ENCODE measurements at regions not wholly inside any gene's neighbourhood (a gene's known extent, or its start where the extent isn't known, plus 50 kb on each side); places are given as distances from the start of the nearest gene placed in this dataset.

DNA sequence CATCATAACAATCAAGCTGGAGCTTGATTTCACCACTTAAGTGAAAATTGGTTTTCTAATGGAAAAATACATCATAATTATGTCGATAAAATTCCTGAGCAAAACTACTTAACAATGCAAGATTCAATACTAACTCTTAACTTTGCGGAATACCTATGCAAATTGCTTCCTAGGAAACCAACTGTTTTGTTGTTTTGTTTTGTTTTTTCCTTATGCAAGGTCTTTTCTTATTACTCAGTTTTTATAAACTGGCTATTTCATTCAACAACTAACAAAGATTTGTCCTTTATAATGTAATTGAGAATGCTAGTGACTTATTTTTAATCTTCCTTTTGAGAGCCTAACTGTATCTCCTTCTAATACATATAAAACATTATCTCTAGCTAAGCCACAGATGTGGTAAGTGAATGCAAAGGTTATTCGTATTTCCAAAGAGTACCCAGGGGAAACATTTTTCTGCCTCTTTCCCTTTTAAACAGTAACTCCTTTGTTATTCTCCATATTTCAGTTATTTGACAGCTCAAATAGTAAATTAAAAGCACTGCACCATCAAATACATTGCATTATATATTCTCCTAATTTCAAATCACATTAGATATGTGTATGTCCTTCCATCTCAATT is 609.4 kb downstream of the SLCO4C1 start:
- no peak overlapping the region for H3K4me3 Mint-ChIP-seq
- no peak overlapping the region for H3K27ac Mint-ChIP-seq
- H3K27me3 Mint-ChIP-seq, result no peaks in the 10 kb centered on the region
- no peaks in the 10 kb centered on the region for H3K4me1 Mint-ChIP-seq
- H3K9me3 Mint-ChIP-seq, result no peaks in the 10 kb centered on the region
- no peaks in the 10 kb centered on the region for H3K36me3 Mint-ChIP-seq
- ATAC-seq, result no peak

- ATAC-seq, result no peak
- Mint-ChIP-seq H3K27me3 (no peaks in the 10 kb centered on the region), H3K36me3 (no peaks in the 10 kb centered on the region), H3K4me1 (no peaks in the 10 kb centered on the region), H3K9me3 (no peaks in the 10 kb centered on the region), H3K27ac (no peak overlapping the region), H3K4me3 (no peak overlapping the region)
These were observed 616.3 kb downstream of the SLCO4C1 start for GRCh38 chr5:101679816-101680215.

DNA sequence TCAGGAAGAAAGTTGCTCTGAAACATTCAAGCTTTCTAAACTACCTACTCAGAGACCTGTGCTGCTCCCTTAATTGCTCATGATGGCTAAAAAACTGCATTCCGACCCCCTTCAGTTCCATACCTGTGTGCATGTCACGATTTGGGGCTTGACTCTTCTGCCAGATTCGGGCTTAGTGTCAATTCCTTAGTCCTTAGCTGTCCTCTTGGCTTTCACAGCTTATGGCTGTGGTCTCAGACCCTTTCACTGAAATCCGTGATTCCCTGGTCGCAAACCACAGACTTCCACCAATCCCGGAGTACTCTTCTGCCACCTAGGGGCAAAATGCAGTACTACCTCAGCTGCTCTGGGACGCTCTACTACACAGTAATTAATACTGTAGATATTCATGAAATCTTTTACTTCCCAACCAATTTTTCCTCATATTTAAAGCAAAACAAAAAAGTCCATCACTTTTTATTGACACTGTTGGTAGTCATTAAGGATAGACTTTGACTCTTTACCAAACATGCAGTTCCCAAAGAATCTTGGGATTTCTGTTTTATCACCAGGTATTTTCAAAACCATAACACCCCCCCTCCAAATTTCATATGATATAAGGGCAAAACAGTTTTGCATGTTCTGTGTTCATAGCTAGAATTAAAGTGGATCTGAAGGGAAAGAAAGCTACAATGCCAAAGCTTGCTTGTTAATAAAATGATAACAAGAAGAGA is 617.4 kb downstream of the SLCO4C1 start:
- Mint-ChIP-seq H3K4me1 (no peaks in the 10 kb centered on the region), H3K4me3 (no peak overlapping the region), H3K27ac (no peak overlapping the region), H3K36me3 (no peaks in the 10 kb centered on the region), H3K9me3 (no peaks in the 10 kb centered on the region), H3K27me3 (no peaks in the 10 kb centered on the region)
- no peak for ATAC-seq

DNA sequence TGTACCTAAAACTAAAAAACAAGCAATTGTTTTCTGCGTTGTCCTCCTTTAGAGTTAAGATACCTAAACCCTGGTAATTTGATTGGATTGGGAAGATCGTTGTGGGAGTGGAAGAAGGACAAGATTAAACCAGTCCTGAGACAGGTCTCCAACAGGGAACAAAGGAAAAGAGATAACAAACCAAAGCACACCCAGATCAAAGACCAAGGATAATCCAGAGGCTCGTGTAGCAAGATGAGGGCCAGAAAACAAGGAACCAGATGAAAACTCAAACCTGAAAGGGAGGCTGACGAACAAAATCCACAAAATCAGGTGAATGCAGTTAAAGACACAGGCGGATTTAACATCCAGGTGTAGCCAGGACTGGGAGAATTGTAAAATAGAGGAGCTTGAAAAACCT is 618.1 kb downstream of the SLCO4C1 start:
- Mint-ChIP-seq H3K27ac (no peak overlapping the region), H3K27me3 (no peaks in the 10 kb centered on the region), H3K9me3 (no peaks in the 10 kb centered on the region), H3K4me1 (no peaks in the 10 kb centered on the region), H3K4me3 (no peak overlapping the region), H3K36me3 (no peaks in the 10 kb centered on the region)
- ATAC-seq, result no peak

- Mint-ChIP-seq H3K4me3 (no peak overlapping the region), H3K27me3 (no peaks in the 10 kb centered on the region), H3K4me1 (no peaks in the 10 kb centered on the region), H3K36me3 (no peaks in the 10 kb centered on the region), H3K9me3 (no peaks in the 10 kb centered on the region), H3K27ac (no peak overlapping the region)
- no peak for ATAC-seq
These were observed 619.4 kb downstream of the SLCO4C1 start for GRCh38 chr5:101676646-101677045.

GRCh38 chr5:101675510-101676219 is 620.4 kb downstream of the SLCO4C1 start:
- H3K9me3 Mint-ChIP-seq, result no peaks in the 10 kb centered on the region
- H3K27ac Mint-ChIP-seq, result no peak overlapping the region
- H3K4me1 Mint-ChIP-seq, result no peaks in the 10 kb centered on the region
- no peaks in the 10 kb centered on the region for H3K27me3 Mint-ChIP-seq
- no peaks in the 10 kb centered on the region for H3K36me3 Mint-ChIP-seq
- no peak overlapping the region for H3K4me3 Mint-ChIP-seq
- no peak for ATAC-seq

- Mint-ChIP-seq H3K36me3 (no peaks in the 10 kb centered on the region), H3K27me3 (no peaks in the 10 kb centered on the region), H3K4me1 (no peaks in the 10 kb centered on the region), H3K4me3 (no peak overlapping the region), H3K27ac (no peak overlapping the region), H3K9me3 (no peaks in the 10 kb centered on the region)
- no peak for ATAC-seq
These were observed 623.0 kb downstream of the SLCO4C1 start for GRCh38 chr5:101673120-101673519.

- Mint-ChIP-seq H3K27me3 (no peaks in the 10 kb centered on the region), H3K4me3 (no peak overlapping the region), H3K9me3 (no peaks in the 10 kb centered on the region), H3K36me3 (no peaks in the 10 kb centered on the region), H3K4me1 (no peaks in the 10 kb centered on the region), H3K27ac (no peak overlapping the region)
- ATAC-seq, result no peak
These were observed 631.9 kb downstream of the SLCO4C1 start for GRCh38 chr5:101664071-101664791.

GRCh38 chr5:101663543-101663942 is 632.5 kb downstream of the SLCO4C1 start:
- Mint-ChIP-seq H3K4me1 (no peaks in the 10 kb centered on the region), H3K27ac (no peak overlapping the region)

GRCh38 chr5:101662263-101662662 is 633.8 kb downstream of the SLCO4C1 start:
- Mint-ChIP-seq H3K27ac (no peak overlapping the region), H3K27me3 (no peaks in the 10 kb centered on the region), H3K4me1 (no peaks in the 10 kb centered on the region), H3K36me3 (no peaks in the 10 kb centered on the region), H3K4me3 (no peak overlapping the region), H3K9me3 (no peaks in the 10 kb centered on the region)
- ATAC-seq, result no peak

More at GRCh38 chr5:101663543-101663942, 632.5 kb downstream of the SLCO4C1 start:
- H3K36me3 Mint-ChIP-seq, result no peaks in the 10 kb centered on the region
- H3K9me3 Mint-ChIP-seq, result no peaks in the 10 kb centered on the region
- H3K27me3 Mint-ChIP-seq, result no peaks in the 10 kb centered on the region
- no peak overlapping the region for H3K4me3 Mint-ChIP-seq
- ATAC-seq, result no peak

- no peak overlapping the region for H3K27ac Mint-ChIP-seq
- ATAC-seq, result no peak
- no peaks in the 10 kb centered on the region for H3K4me1 Mint-ChIP-seq
- H3K36me3 Mint-ChIP-seq, result no peaks in the 10 kb centered on the region
- H3K9me3 Mint-ChIP-seq, result no peaks in the 10 kb centered on the region
- H3K4me3 Mint-ChIP-seq, result no peak overlapping the region
- no peaks in the 10 kb centered on the region for H3K27me3 Mint-ChIP-seq
These were observed 637.7 kb downstream of the SLCO4C1 start for GRCh38 chr5:101658433-101658832.

- Mint-ChIP-seq H3K27me3 (no peaks in the 10 kb centered on the region), H3K4me3 (no peak overlapping the region), H3K27ac (no peak overlapping the region), H3K9me3 (no peaks in the 10 kb centered on the region), H3K4me1 (no peaks in the 10 kb centered on the region), H3K36me3 (no peaks in the 10 kb centered on the region)
- ATAC-seq, result no peak
These were observed 642.1 kb downstream of the SLCO4C1 start for GRCh38 chr5:101653996-101654395.

DNA sequence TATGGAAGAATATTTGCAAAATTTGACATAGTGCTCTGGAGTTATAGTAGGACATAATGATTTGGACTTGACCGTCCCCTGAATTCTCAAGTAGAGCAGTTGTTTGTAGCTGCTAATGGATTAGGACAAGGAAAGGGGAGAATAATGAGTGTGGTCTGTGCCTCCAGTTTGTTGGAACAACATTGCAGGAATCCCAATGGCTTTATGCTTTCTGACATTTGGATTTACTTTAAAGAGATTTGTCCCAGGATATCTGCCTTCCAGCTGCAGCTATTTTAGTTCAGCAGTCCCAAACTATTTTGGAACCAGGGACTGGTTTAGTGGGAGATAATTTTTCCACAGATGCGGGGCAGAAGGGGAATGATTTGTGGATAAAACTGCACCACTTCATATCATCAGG is 648.2 kb downstream of the SLCO4C1 start:
- Mint-ChIP-seq H3K4me3 (no peak overlapping the region), H3K4me1 (no peaks in the 10 kb centered on the region), H3K27ac (no peak overlapping the region), H3K36me3 (no peaks in the 10 kb centered on the region), H3K9me3 (no peaks in the 10 kb centered on the region), H3K27me3 (no peaks in the 10 kb centered on the region)
- ATAC-seq, result no peak

- no peaks in the 10 kb centered on the region for H3K36me3 Mint-ChIP-seq
- no peak overlapping the region for H3K4me3 Mint-ChIP-seq
- H3K27ac Mint-ChIP-seq, result no peak overlapping the region
- ATAC-seq, result no peak
- no peaks in the 10 kb centered on the region for H3K4me1 Mint-ChIP-seq
- no peaks in the 10 kb centered on the region for H3K9me3 Mint-ChIP-seq
- no peaks in the 10 kb centered on the region for H3K27me3 Mint-ChIP-seq
These were observed 652.3 kb downstream of the SLCO4C1 start for GRCh38 chr5:101643794-101644193.

GRCh38 chr5:101637599-101637998 is 658.5 kb downstream of the SLCO4C1 start:
- Mint-ChIP-seq H3K4me1 (no peaks in the 10 kb centered on the region), H3K27me3 (no peaks in the 10 kb centered on the region), H3K27ac (no peak overlapping the region), H3K4me3 (no peak overlapping the region), H3K9me3 (peaks cover 9% of the 10 kb centered on the region), H3K36me3 (no peaks in the 10 kb centered on the region)
- ATAC-seq, result no peak
